ENCODE measurements at regions not wholly inside any gene's neighbourhood (a gene's known extent, or its start where the extent isn't known, plus 50 kb on each side); places are given as distances from the start of the nearest gene placed in this dataset.

GRCh38 chr5:24026288-24026687 lies 518.9 kb downstream of the PRDM9 start:
- TF ChIP-seq, protein P1, sequence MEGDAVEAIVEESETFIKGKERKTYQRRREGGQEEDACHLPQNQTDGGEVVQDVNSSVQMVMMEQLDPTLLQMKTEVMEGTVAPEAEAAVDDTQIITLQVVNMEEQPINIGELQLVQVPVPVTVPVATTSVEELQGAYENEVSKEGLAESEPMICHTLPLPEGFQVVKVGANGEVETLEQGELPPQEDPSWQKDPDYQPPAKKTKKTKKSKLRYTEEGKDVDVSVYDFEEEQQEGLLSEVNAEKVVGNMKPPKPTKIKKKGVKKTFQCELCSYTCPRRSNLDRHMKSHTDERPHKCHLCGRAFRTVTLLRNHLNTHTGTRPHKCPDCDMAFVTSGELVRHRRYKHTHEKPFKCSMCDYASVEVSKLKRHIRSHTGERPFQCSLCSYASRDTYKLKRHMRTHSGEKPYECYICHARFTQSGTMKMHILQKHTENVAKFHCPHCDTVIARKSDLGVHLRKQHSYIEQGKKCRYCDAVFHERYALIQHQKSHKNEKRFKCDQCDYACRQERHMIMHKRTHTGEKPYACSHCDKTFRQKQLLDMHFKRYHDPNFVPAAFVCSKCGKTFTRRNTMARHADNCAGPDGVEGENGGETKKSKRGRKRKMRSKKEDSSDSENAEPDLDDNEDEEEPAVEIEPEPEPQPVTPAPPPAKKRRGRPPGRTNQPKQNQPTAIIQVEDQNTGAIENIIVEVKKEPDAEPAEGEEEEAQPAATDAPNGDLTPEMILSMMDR (IDR thresholded peaks at IDR 0.05): no peak
- no peak for TF ChIP-seq POLR2A (IDR thresholded peaks at IDR 0.05)

Measured in heart left ventricle (tissue), 13 donors.